Endothelial cell of umbilical vein (primary cell): ENCODE measurements at regions not wholly inside any gene's neighbourhood (a gene's known extent, or its start where the extent isn't known, plus 50 kb on each side); places are given as distances from the start of the nearest gene placed in this dataset.
"Not testable (repeated sequence)": the region's sequence is repeated elsewhere in the genome, so short reads cannot be mapped to it uniquely, and the experiment has no call there.

Experiments used
- BruUV-seq: library from RNA; stranded (reverse); fragments of 400-500 nt; replicated peaks from 2 replicates; lab custom pipeline; 2021; lab: Mats Ljungman, UMichigan
- CTCF ChIA-PET: fragments of 300-600, 350-600 bp; sonication (Branson Sonifier 250); formaldehyde crosslinking; loops from one replicate; lab custom pipeline; 2021; ENCODE audit warnings: antibody characterized with exemption, inconsistent platforms; lab: Charles Lee
- POLR2A ChIA-PET: fragments of 300-600, 350-600 bp; sonication (Branson Sonifier 250); formaldehyde crosslinking; loops from one replicate; lab custom pipeline; 2021; ENCODE audit warnings: antibody characterized with exemption, inconsistent platforms; lab: Charles Lee
- DNase-seq: peaks from one replicate; pipeline ENCODE4 v3.0.0-alpha.2; 2011; ENCODE audit warnings: low read depth, low spot score
- FAIRE-seq: peaks from 2 replicates; lab custom pipeline; 2011; peaks lifted over from hg19 to GRCh38; lab: Jason Lieb, UNC
- H2AFZ ChIP-seq: 2 replicates; pipeline ENCODE4 v1.6.0; 2012; ENCODE audit warnings: low read depth, low read length, control low read depth, inconsistent platforms
- H3K27ac ChIP-seq: 2 replicates; pipeline ENCODE4 v1.5.1; 2011; ENCODE audit warnings: low read depth, mild to moderate bottlenecking, control low read depth, low read length, moderate library complexity; ENCODE audit not compliant: insufficient read depth
- H3K27me3 ChIP-seq, 2 experiments: 2 replicates each; pipeline versions ENCODE4 v1.6.0 to v1.6.1; 2011; ENCODE audit warnings: low read length in 2 of 2, mixed read lengths in 1 of 2; ENCODE audit not compliant: control insufficient read depth in 2 of 2, insufficient read depth in 2 of 2
- H3K36me3 ChIP-seq, 2 experiments: 2 replicates in 1 of 2; 3 replicates in 1 of 2; pipeline ENCODE4 v1.5.1; 2011; ENCODE audit warnings: low read length in 2 of 2, mild to moderate bottlenecking in 1 of 2, moderate library complexity in 1 of 2; ENCODE audit not compliant: control insufficient read depth in 2 of 2, insufficient read depth in 2 of 2; ENCODE audit errors: extremely low read depth in 1 of 2
- H3K4me1 ChIP-seq: 3 replicates; pipeline ENCODE4 v1.5.1; 2011; ENCODE audit warnings: mild to moderate bottlenecking, low read length; ENCODE audit not compliant: control insufficient read depth, insufficient read depth; ENCODE audit errors: extremely low read depth
- H3K4me2 ChIP-seq: 2 replicates; pipeline ENCODE4 v1.6.1; 2011; ENCODE audit warnings: low read length, control low read depth, mixed read lengths; ENCODE audit not compliant: insufficient read depth
- H3K4me3 ChIP-seq, 3 experiments: fragments of 200-600 bp in 1 of 3; sonication (generic), shearing (Covaris generic) in 1 of 3; replicated peaks in 1 of 3; 2 replicates each; pipeline ENCODE4 v1.5.1; 2011 to 2016; ENCODE audit warnings: control low read depth in 3 of 3, low read length in 3 of 3, mild to moderate bottlenecking in 2 of 3, inconsistent platforms in 1 of 3, low read depth in 1 of 3, moderate library complexity in 1 of 3; ENCODE audit not compliant: insufficient read depth in 1 of 3
- H3K79me2 ChIP-seq: 2 replicates; pipeline ENCODE4 v1.6.0; 2012; ENCODE audit warnings: low read length, inconsistent platforms; ENCODE audit not compliant: control insufficient read depth, insufficient read depth
- H3K9ac ChIP-seq: replicated peaks from 2 replicates; pipeline ENCODE3; 2011; ENCODE audit warnings: low read length, control low read depth; ENCODE audit not compliant: insufficient read depth; ENCODE audit errors: extremely low read depth
- H3K9me1 ChIP-seq: replicated peaks from 3 replicates; pipeline ENCODE4 v1.6.0; 2011; ENCODE audit warnings: mild to moderate bottlenecking, low read length; ENCODE audit not compliant: control insufficient read depth, insufficient read depth; ENCODE audit errors: extremely low read depth
- H3K9me3 ChIP-seq: replicated peaks from 2 replicates; pipeline ENCODE4 v1.5.1; 2012; ENCODE audit warnings: low read length, inconsistent platforms; ENCODE audit not compliant: control insufficient read depth, insufficient read depth
- H4K20me1 ChIP-seq: replicated peaks from 2 replicates; pipeline ENCODE3; 2011; ENCODE audit warnings: mild to moderate bottlenecking, low read length; ENCODE audit not compliant: control insufficient read depth, insufficient read depth; ENCODE audit errors: extremely low read depth
- CTCF ChIP-seq, 2 donors: IDR thresholded peaks; 1 replicate in 1 of 2; 2 replicates in 1 of 2; pipeline ENCODE4 v1.5.1; 2011; ENCODE audit warnings: low read length in 2 of 2, mild to moderate bottlenecking in 2 of 2, moderate library complexity in 2 of 2, control low read depth in 1 of 2, inconsistent platforms in 1 of 2, low read depth in 1 of 2; ENCODE audit not compliant: insufficient read depth in 1 of 2; ENCODE audit errors: extremely low read depth in 1 of 2
- EZH2 ChIP-seq: IDR thresholded peaks from 2 replicates; pipeline ENCODE4 v1.6.1; 2012; ENCODE audit warnings: borderline replicate concordance, low read depth, mild to moderate bottlenecking, moderate library complexity, low read length, inconsistent platforms; ENCODE audit not compliant: severe bottlenecking
- dilution Hi-C: fragments of 300-500 bp; cut with MboI; formaldehyde crosslinking; loops from one replicate; pipeline ENCODE4 v1.15.0; 2019; ENCODE audit warnings: low sequenced_read_pairs; ENCODE audit not compliant: extremely low pct_ligation_motif_present
- intact Hi-C: fragments of 100-400 bp; cut with micrococcal nuclease; formaldehyde crosslinking; loops from one replicate; pipeline ENCODE4 v1.10.0; 2022

GRCh38 chr3:94846251-94846650, 783.4 kb downstream of the NSUN3 start:
- H3K27ac ChIP-seq, H3K9me3 ChIP-seq, H3K36me3 ChIP-seq, H3K9me1 ChIP-seq, BruUV-seq, POLR2A ChIA-PET, CTCF ChIA-PET, H4K20me1 ChIP-seq, H3K4me3 ChIP-seq, H3K9ac ChIP-seq, H3K27me3 ChIP-seq, H2AFZ ChIP-seq, H3K79me2 ChIP-seq, DNase-seq, H3K4me1 ChIP-seq, dilution Hi-C loops, intact Hi-C loops, H3K4me2 ChIP-seq, FAIRE-seq: not testable (repeated sequence)

GRCh38 chr3:94862703-94863102, 799.8 kb downstream of the NSUN3 start:
- no TSS peak for BruUV-seq
- Histone ChIP-seq H3K4me3 (no peak overlapping the region), H3K4me1 (no peaks in the 10 kb centered on the region), H3K79me2 (no peaks in the 10 kb centered on the region), H2AFZ (no peak overlapping the region), H3K9ac (no peak overlapping the region), H3K9me1 (no peaks in the 10 kb centered on the region), H3K27me3 (no peaks in the 10 kb centered on the region), H3K27ac (no peak overlapping the region), H3K4me2 (no peak overlapping the region), H3K36me3 (no peaks in the 10 kb centered on the region), H3K9me3 (no peaks in the 10 kb centered on the region), H4K20me1 (no peaks in the 10 kb centered on the region)
- CTCF ChIA-PET = no interaction called here
- POLR2A ChIA-PET = no interaction called here
- dilution Hi-C loops = no loop called here
- intact Hi-C loops = no loop called here
- TF ChIP-seq EZH2 = no peak
- peak in 1 of 2 donors; percentile 21 for TF ChIP-seq CTCF (IDR thresholded peaks at IDR 0.05; ENCODE audit: extremely low read depth in 1 of 2, insufficient read depth in 1 of 2, low read depth in 1 of 2, low read length in 2 of 2)
- no peak for FAIRE-seq
- DNase-seq = no peak
